ENCODE measurements at regions not wholly inside any gene's neighbourhood (a gene's known extent, or its start where the extent isn't known, plus 50 kb on each side); places are given as distances from the start of the nearest gene placed in this dataset.
"Not testable (repeated sequence)": the region's sequence is repeated elsewhere in the genome, so short reads cannot be mapped to it uniquely, and the experiment has no call there.

DNA sequence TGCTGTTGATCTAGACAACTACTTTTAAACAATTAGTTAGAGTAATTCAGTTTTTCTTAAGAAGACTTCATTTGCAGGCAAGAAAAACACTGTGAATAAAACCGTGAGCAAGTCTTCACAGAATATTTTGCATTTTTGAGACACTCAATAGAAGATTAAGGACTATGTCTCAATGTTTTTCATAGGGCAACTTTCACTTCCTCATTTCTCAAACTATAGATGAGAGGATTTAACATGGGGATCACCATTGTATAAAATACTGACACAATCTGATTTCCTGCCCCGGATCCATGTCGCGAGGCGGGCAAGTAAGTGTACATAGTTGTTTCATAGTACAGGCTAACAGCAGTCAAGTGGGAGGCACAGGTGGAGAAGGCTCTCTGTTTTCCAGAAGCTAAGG lies 108.8 kb upstream of the IGSF1 start:
- no peak for DNase-seq
- Histone ChIP-seq H3K36me3 (no peaks in the 10 kb centered on the region), H3K27ac (no peak overlapping the region), H3K27me3 (no peaks in the 10 kb centered on the region), H3K4me3 (no peak overlapping the region), H3K9me3 (no peaks in the 10 kb centered on the region), H3K4me1 (no peaks in the 10 kb centered on the region)
- TF ChIP-seq EP300 (IDR thresholded peaks at IDR 0.05) (no peak), POLR2AphosphoS5 (IDR thresholded peaks at IDR 0.05) (no peak)
- WGBS, 5 donors = 88 to 94% (median 89%) methylated on average over 5 of the region's 5 CpGs
- intact Hi-C loops (cut with DNase I; ENCODE audit: low total_unique reads) = no loop called here

DNA sequence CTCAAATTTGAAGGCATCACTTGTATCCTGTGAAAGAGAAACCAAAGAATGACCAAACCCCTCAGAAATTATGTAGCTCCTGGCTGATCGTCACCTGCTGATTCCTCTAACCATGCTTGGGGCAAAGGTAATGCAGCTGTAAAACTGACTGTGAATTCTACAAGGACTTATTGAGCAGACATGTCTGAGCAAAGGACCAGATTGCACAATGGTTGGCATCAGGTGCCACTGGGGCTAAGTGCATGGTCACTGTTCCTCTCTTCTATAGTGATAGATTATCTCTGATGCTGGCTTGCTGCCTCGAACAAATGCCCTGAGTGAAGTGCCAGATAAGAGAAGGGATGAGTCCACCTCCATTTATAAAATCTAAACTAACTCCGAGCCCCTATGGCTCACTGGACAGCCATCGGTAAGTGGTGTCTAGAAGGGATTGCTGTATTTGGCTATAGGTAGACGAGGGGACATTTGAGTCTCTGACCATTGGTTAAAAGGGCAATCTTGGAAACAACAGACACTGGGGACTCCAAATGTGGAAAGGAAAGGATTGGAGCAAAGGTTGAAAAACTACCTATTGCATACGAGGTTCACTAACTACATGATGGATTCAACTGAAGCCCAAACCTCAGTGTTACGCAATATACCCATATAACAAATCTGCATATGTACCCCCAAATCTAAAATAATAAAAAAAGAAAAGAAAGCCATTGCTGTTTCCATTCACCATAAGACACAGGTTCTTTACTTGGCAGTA lies 110.7 kb upstream of the IGSF1 start:
- Histone ChIP-seq H3K9me3 (no peaks in the 10 kb centered on the region), H3K4me1 (no peaks in the 10 kb centered on the region), H3K4me3 (no peak overlapping the region), H3K36me3 (no peaks in the 10 kb centered on the region), H3K27me3 (no peaks in the 10 kb centered on the region), H3K27ac (no peak overlapping the region)
- TF ChIP-seq POLR2A (IDR thresholded peaks at IDR 0.05) (no peak), POLR2AphosphoS5 (IDR thresholded peaks at IDR 0.05) (no peak), EP300 (IDR thresholded peaks at IDR 0.05) (no peak)
- TF ChIP-seq, protein P1, sequence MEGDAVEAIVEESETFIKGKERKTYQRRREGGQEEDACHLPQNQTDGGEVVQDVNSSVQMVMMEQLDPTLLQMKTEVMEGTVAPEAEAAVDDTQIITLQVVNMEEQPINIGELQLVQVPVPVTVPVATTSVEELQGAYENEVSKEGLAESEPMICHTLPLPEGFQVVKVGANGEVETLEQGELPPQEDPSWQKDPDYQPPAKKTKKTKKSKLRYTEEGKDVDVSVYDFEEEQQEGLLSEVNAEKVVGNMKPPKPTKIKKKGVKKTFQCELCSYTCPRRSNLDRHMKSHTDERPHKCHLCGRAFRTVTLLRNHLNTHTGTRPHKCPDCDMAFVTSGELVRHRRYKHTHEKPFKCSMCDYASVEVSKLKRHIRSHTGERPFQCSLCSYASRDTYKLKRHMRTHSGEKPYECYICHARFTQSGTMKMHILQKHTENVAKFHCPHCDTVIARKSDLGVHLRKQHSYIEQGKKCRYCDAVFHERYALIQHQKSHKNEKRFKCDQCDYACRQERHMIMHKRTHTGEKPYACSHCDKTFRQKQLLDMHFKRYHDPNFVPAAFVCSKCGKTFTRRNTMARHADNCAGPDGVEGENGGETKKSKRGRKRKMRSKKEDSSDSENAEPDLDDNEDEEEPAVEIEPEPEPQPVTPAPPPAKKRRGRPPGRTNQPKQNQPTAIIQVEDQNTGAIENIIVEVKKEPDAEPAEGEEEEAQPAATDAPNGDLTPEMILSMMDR (IDR thresholded peaks at IDR 0.05) = no peak
- intact Hi-C loops (cut with DNase I; ENCODE audit: low total_unique reads) = no loop called here
- 66 to 80% (median 73%) methylated on average over 6 to 7 of the region's 7 CpGs for WGBS, 5 donors
- no peak for DNase-seq

DNA sequence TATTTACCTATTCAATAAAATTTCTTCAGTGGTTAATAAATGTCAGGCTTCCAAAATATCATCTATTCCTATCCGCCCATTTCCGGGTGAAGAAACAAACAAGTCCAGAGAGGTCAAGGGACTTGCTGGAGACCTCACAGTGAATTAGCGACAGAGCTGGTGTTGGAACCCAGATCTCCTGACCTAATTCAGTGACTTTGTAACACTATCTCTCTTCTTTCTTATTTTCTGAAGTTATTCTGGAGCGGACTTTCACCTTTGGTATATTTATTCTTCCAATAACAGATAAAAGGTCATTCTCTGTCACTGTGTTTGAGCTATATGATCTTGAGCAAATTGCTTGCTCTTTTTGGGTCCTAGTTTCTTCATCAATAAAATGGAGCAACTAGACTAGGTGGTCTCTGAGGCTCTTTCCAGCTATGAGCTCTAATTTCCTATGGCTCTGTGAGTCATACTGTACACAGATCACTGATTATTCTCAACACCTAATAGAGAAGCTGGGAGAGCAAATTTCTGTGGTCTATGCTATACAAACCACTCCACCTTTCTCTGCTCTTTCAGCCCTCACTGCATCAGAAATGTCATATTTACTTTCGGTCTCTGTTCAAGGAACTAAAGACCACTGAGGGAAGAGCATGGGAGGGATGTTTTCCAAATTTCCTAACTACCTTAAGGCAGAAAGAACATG lies 113.2 kb upstream of the IGSF1 start:
- no peak for TF ChIP-seq POLR2AphosphoS5 (IDR thresholded peaks at IDR 0.05)
- TF ChIP-seq, protein P1 (IDR thresholded peaks at IDR 0.05) = no peak
- TF ChIP-seq POLR2A (IDR thresholded peaks at IDR 0.05) = no peak
- no peak for TF ChIP-seq EP300 (IDR thresholded peaks at IDR 0.05)

DNA sequence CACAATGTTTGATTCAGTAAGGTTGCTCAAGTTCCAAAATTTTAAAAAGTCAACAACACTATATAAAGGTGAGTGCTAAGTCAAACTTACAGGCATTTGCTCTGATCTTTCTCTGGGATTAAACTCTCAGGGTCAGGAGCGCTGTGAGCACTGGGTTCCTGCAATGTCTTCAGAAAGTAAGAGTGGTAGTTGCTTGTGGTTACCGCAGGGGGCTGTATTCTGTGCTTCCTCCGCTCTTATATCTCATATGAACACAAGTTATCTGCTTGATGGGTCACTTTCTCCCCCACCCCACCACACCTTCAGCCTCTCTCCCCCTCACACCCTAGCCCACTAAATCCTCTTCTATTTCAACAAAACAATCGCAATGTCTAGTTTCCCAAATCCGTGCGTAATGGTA lies 116.4 kb upstream of the IGSF1 start:
- Histone ChIP-seq H3K4me1 (no peaks in the 10 kb centered on the region), H3K36me3 (no peaks in the 10 kb centered on the region), H3K27ac (no peak overlapping the region), H3K4me3 (no peak overlapping the region), H3K27me3 (no peaks in the 10 kb centered on the region), H3K9me3 (no peaks in the 10 kb centered on the region)
- 40 to 68% (median 46%) methylated on average over 6 of the region's 6 CpGs for WGBS, 5 donors
- no peak for DNase-seq
- TF ChIP-seq, protein P1 (IDR thresholded peaks at IDR 0.05) = no peak
- TF ChIP-seq EP300 (IDR thresholded peaks at IDR 0.05) = no peak
- TF ChIP-seq POLR2A (IDR thresholded peaks at IDR 0.05) = no peak
- TF ChIP-seq POLR2AphosphoS5 (IDR thresholded peaks at IDR 0.05) = no peak
- intact Hi-C loops (cut with DNase I; ENCODE audit: low total_unique reads) = no loop called here

More for the DNA sequence above, 113.2 kb upstream of the IGSF1 start:
- Histone ChIP-seq H3K27ac (no peak overlapping the region), H3K36me3 (no peaks in the 10 kb centered on the region), H3K27me3 (no peaks in the 10 kb centered on the region), H3K9me3 (no peaks in the 10 kb centered on the region), H3K4me1 (no peaks in the 10 kb centered on the region), H3K4me3 (no peak overlapping the region)
- intact Hi-C loops (cut with DNase I; ENCODE audit: low total_unique reads) = no loop called here
- DNase-seq = no peak
- WGBS, 5 donors = 56 to 73% (median 68%) methylated on average over 5 of the region's 5 CpGs

DNA sequence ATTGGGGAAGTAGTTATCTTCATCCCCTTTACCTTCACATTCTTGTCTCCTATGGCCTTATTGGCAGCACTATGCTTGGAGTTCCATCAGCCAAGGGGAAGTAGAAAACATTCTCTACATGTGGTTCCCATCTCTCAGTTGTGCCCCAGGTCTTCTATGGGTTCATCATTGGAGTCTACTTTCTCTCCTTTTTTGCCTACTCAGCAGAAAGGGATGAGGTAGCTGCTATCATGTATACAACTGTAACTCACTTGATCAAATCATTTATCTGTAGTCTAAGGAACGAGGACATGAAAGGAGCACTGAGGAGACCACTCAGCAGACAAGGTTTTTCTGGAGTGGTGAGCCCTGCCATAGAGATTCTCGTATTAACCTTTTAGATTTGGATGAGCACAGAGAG lies 119.0 kb upstream of the OR13H1 start:
- H3K4me3 ChIP-seq = no peak overlapping the region
- no peaks in the 10 kb centered on the region for H3K4me1 ChIP-seq
- DNase-seq = no peak
- intact Hi-C loops (cut with DNase I; ENCODE audit: low total_unique reads) = no loop called here
- TF ChIP-seq POLR2AphosphoS5 (IDR thresholded peaks at IDR 0.05) (no peak), POLR2A (IDR thresholded peaks at IDR 0.05) (no peak), EP300 (IDR thresholded peaks at IDR 0.05) (no peak)
- TF ChIP-seq, protein P1 (IDR thresholded peaks at IDR 0.05) = no peak
- H3K9me3 ChIP-seq = no peaks in the 10 kb centered on the region
- no peaks in the 10 kb centered on the region for H3K36me3 ChIP-seq
- no peaks in the 10 kb centered on the region for H3K27me3 ChIP-seq
- WGBS, 5 donors = 39 to 71% (median 58%) methylated on average over 2 of the region's 2 CpGs
- H3K27ac ChIP-seq = no peak overlapping the region

DNA sequence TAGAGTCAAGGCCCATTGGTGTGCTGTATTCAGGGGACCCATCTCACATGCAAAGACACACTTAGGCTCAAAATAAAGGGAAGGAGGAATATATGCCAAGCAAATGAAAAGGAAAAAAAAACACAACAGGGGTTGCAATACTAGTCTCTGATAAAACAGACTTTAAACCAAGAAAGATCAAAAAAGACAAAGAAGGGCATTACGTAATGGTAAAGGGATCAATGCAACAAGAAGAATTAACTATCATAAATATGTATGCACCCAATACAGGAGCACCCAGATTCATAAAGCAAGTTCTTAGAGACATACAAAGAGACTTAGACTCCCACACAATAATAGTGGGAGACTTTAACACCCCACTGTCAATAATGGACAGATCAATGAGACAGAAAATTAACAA lies 113.4 kb upstream of the OR13H1 start:
- intact Hi-C loops (cut with DNase I; ENCODE audit: low total_unique reads); DNase-seq: not testable (repeated sequence)
- 73 to 91% (median 81%) methylated on average over 1 of the region's 1 CpG for WGBS, 5 donors

More for the DNA sequence above, 113.4 kb upstream of the OR13H1 start:
- not testable (repeated sequence) for H3K4me3 ChIP-seq, H3K9me3 ChIP-seq, H3K4me1 ChIP-seq, H3K27me3 ChIP-seq, H3K36me3 ChIP-seq, H3K27ac ChIP-seq
